HEK293 (cell line): ENCODE measurements at regions not wholly inside any gene's neighbourhood (a gene's known extent, or its start where the extent isn't known, plus 50 kb on each side); places are given as distances from the start of the nearest gene placed in this dataset.

Source experiments
- CTCF ChIA-PET: fragments of 350-600 bp; formaldehyde crosslinking; extraction: SDS; loops from one replicate; lab custom pipeline; 2021; ENCODE audit warnings: antibody characterized with exemption; lab: Yijun Ruan, JAX
- POLR2A ChIA-PET: fragments of 300-600 bp; formaldehyde crosslinking; extraction: SDS; loops from one replicate; lab custom pipeline; 2020; ENCODE audit warnings: antibody characterized with exemption, inconsistent platforms; lab: Yijun Ruan, JAX
- H3K27ac ChIP-seq: fragments of 200-500 bp; sonication (Bioruptor generic); 2 replicates; pipeline ENCODE4 v1.5.1; 2014; ENCODE audit warnings: low read depth, low read length, control low read depth, inconsistent platforms; ENCODE audit errors: extremely low read depth
- H3K36me3 ChIP-seq, 2 experiments: fragments of 200-500 bp in 1 of 2; sonication (Bioruptor generic) in 1 of 2; 1 replicate in 1 of 2; 2 replicates in 1 of 2; pipeline ENCODE4 v1.5.1; 2014 to 2017; ENCODE audit warnings: inconsistent platforms in 2 of 2, low read length in 2 of 2; ENCODE audit not compliant: control insufficient read depth in 2 of 2, insufficient read depth in 1 of 2
- H3K4me1 ChIP-seq: fragments of 200-500 bp; sonication (Bioruptor generic); 2 replicates; pipeline ENCODE4 v1.5.1; 2014; ENCODE audit warnings: mild to moderate bottlenecking, low read length, inconsistent platforms; ENCODE audit not compliant: control insufficient read depth, insufficient read depth
- H3K4me3 ChIP-seq: 2 replicates; pipeline ENCODE4 v1.5.1; 2011; ENCODE audit warnings: low read depth, mild to moderate bottlenecking, control low read depth, low read length, moderate library complexity
- H3K9me3 ChIP-seq: fragments of 200-500 bp; sonication (Bioruptor generic); 2 replicates; pipeline ENCODE4 v1.5.1; 2014; ENCODE audit warnings: low read depth, low read length, inconsistent platforms; ENCODE audit not compliant: control insufficient read depth, insufficient read depth
- BCL6B ChIP-seq: fragments of 450-650 bp; formaldehyde crosslinking; IDR thresholded peaks from 2 replicates; pipeline ENCODE4 v1.5.1; 2017; ENCODE audit warnings: missing biosample characterization, missing genetic modification characterization
- GLI2 ChIP-seq: fragments of 450-650 bp; formaldehyde crosslinking; IDR thresholded peaks from 2 replicates; pipeline ENCODE4; 2017; ENCODE audit warnings: missing biosample characterization, missing genetic modification characterization, low read depth, borderline replicate concordance
- GLIS1 ChIP-seq: fragments of 450-650 bp; formaldehyde crosslinking; IDR thresholded peaks from 2 replicates; pipeline ENCODE4 v1.5.1; 2016; ENCODE audit warnings: missing biosample characterization, missing genetic modification characterization
- KLF7 ChIP-seq: fragments of 450-650 bp; formaldehyde crosslinking; IDR thresholded peaks from 2 replicates; pipeline ENCODE4 v1.5.1; 2016; ENCODE audit warnings: missing biosample characterization, missing genetic modification characterization, borderline replicate concordance
- REPIN1 ChIP-seq: fragments of 450-650 bp; formaldehyde crosslinking; IDR thresholded peaks from 2 replicates; pipeline ENCODE4 v1.5.1; 2017; ENCODE audit warnings: missing biosample characterization, missing genetic modification characterization, low read depth
- TSHZ1 ChIP-seq: fragments of 450-650 bp; formaldehyde crosslinking; IDR thresholded peaks from 2 replicates; pipeline ENCODE4 v1.5.1; 2016; ENCODE audit warnings: missing biosample characterization, missing genetic modification characterization, borderline replicate concordance
- ZNF112 ChIP-seq: fragments of 450-650 bp; formaldehyde crosslinking; IDR thresholded peaks from 2 replicates; pipeline ENCODE4 v1.5.0; 2017; ENCODE audit warnings: missing biosample characterization, missing genetic modification characterization
- ZNF175 ChIP-seq: fragments of 450-650 bp; formaldehyde crosslinking; IDR thresholded peaks from 2 replicates; pipeline ENCODE4 v1.5.1; 2016; ENCODE audit warnings: missing biosample characterization, missing genetic modification characterization
- ZNF223 ChIP-seq: fragments of 450-650 bp; formaldehyde crosslinking; IDR thresholded peaks from 2 replicates; pipeline ENCODE4 v1.5.1; 2016; ENCODE audit warnings: missing biosample characterization, missing genetic modification characterization
- ZNF26 ChIP-seq: fragments of 450-650 bp; formaldehyde crosslinking; IDR thresholded peaks from 2 replicates; pipeline ENCODE4 v1.5.1; 2016; ENCODE audit warnings: missing biosample characterization, missing genetic modification characterization
- ZNF664 ChIP-seq: fragments of 450-650 bp; formaldehyde crosslinking; IDR thresholded peaks from 2 replicates; pipeline ENCODE4 v1.5.1; 2016; ENCODE audit warnings: missing biosample characterization, missing genetic modification characterization
- ZNF76 ChIP-seq: fragments of 450-650 bp; formaldehyde crosslinking; IDR thresholded peaks from 2 replicates; pipeline ENCODE4; 2016; ENCODE audit warnings: low read depth, missing biosample characterization, missing genetic modification characterization, borderline replicate concordance
- ZSCAN18 ChIP-seq: fragments of 450-650 bp; formaldehyde crosslinking; IDR thresholded peaks from 2 replicates; pipeline ENCODE4 v1.5.1; 2016; ENCODE audit warnings: missing biosample characterization, missing genetic modification characterization
- ZXDB ChIP-seq: fragments of 450-650 bp; formaldehyde crosslinking; IDR thresholded peaks from 2 replicates; pipeline ENCODE4 v1.5.1; 2016; ENCODE audit warnings: missing biosample characterization, missing genetic modification characterization
- TF ChIP-seq, protein P1 (sequence below): fragments of 450-650 bp; formaldehyde crosslinking; IDR thresholded peaks from 2 replicates; pipeline ENCODE4 v1.5.1; 2016; ENCODE audit warnings: missing biosample characterization, missing genetic modification characterization

DNA sequence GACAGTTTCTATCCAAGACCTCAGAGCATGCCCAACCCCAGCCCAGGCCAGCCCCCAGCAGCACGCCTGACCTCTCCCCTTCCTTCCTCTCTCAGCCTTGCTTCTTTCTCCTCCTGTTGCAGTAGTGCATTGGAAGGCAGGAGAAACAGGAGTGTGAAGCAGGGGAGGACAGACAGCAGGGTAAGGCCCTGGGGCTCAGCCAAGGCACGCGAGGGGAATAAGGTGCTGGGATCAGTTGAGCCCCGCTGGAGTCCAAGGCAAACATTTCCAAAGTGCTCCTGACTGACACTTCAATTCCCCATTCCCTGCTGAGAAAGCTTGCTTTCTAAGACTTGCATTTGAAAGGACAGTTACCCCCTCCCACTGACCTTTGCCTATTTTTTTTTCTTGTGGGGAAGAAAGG, 73.1 kb upstream of the OLFM4 start:
- H3K27ac ChIP-seq, result no peak overlapping the region

GRCh38 chr13:52954838-52955237, 73.8 kb upstream of the OLFM4 start:
- ChIA-PET CTCF (interaction anchor here (0.6 to 1.6 kb wide), 2 partner anchors 13 to 187 kb away, joined by 4 to 12 read pairs; no protein-coding TSS in a partner anchor), POLR2A (no interaction called here)
- H3K9me3 ChIP-seq, result no peaks in the 10 kb centered on the region
- no peaks in the 10 kb centered on the region for H3K4me1 ChIP-seq
- H3K27ac ChIP-seq, result no peak overlapping the region
- no peaks in the 10 kb centered on the region for H3K36me3 ChIP-seq
- no peak overlapping the region for H3K4me3 ChIP-seq
- TF ChIP-seq REPIN1 (tag by site-specific recombination) (no peak), GLIS1 (0 out of 2 replicates have a peak, but pooled peaks have one; percentile 6), BCL6B (no peak), KLF7 (tag by site-specific recombination) (no peak)

More for the DNA sequence above, 73.1 kb upstream of the OLFM4 start:
- Histone ChIP-seq H3K36me3 (no peaks in the 10 kb centered on the region), H3K4me1 (no peaks in the 10 kb centered on the region), H3K9me3 (no peaks in the 10 kb centered on the region), H3K4me3 (no peak overlapping the region)
- ChIA-PET CTCF (interaction anchor here (0.6 to 1.6 kb wide), 2 partner anchors 13 to 1106 kb away, joined by 3 to 12 read pairs; no protein-coding TSS in a partner anchor), POLR2A (no interaction called here)
- no peak for TF ChIP-seq ZNF223 (tag by site-specific recombination)
- no peak for TF ChIP-seq ZNF112 (tag by site-specific recombination)

DNA sequence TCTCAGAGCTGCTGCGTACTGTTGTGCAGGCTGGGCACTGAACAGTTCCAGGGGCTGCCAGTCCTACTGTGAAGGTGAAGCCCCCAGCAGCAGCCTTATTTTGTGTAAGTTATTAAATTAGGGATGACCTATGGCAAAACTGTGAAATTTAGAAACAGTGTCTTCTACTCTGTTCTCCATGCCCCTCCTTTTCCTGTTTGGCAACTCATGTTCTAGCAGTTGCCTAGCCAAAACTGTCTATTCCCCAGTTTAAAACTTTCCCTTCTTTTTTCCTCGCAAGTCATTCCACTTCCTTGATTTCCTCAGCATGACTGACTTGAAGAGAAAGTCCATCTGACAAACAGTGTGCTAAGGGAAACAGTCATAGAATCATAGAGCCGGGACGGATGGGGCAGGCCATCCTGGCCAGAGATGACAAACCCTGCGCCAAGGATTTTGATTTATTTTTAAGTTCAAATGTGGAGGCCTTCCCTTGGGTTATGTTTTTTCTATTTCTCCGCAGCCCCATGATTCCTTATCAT, 78.1 kb upstream of the OLFM4 start:
- TF ChIP-seq TSHZ1 (no peak), ZNF175 (tag by site-specific recombination) (no peak)
- CTCF ChIA-PET, result interaction anchor here (0.7 kb wide), 1 partner anchor 342 kb away, joined by 3 read pairs; no protein-coding TSS in a partner anchor
- H3K9me3 ChIP-seq, result no peaks in the 10 kb centered on the region
- H3K36me3 ChIP-seq, result no peaks in the 10 kb centered on the region
- H3K27ac ChIP-seq, result no peak overlapping the region
- no peaks in the 10 kb centered on the region for H3K4me1 ChIP-seq
- POLR2A ChIA-PET, result no interaction called here
- no peak overlapping the region for H3K4me3 ChIP-seq

DNA sequence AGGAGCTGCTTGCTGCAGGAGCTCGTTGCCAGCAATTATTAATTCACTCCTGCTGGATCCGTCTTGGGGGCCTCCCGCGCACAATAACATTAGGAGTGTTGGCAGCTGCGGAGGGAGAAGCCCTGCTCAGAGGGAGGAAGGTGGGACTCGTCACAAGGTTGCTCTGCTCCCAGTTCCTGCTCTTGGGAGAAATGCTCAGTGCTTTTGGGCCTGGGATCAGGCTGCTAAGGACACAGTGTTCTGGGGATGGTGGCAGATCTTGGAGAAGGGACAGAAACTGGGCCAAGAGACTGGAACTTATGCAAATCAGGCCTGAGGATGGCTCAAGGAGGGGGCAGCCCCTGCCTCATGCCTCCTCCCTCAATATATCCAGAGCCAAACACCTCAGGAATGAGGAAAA, 78.9 kb upstream of the OLFM4 start:
- Histone ChIP-seq H3K9me3 (no peaks in the 10 kb centered on the region), H3K36me3 (no peaks in the 10 kb centered on the region), H3K4me3 (no peak overlapping the region), H3K4me1 (no peaks in the 10 kb centered on the region), H3K27ac (no peak overlapping the region)
- ChIA-PET CTCF (interaction anchor here (0.7 kb wide), 3 partner anchors 21 to 478 kb away, joined by 3 read pairs; no protein-coding TSS in a partner anchor), POLR2A (no interaction called here)
- TF ChIP-seq ZNF664 (tag by site-specific recombination) (no peak), GLI2 (tag by site-specific recombination) (no peak), ZXDB (tag by site-specific recombination) (no peak), ZSCAN18 (no peak), ZNF76 (tag by site-specific recombination) (no peak), ZNF26 (tag by site-specific recombination) (no peak)
- TF ChIP-seq, protein P1, sequence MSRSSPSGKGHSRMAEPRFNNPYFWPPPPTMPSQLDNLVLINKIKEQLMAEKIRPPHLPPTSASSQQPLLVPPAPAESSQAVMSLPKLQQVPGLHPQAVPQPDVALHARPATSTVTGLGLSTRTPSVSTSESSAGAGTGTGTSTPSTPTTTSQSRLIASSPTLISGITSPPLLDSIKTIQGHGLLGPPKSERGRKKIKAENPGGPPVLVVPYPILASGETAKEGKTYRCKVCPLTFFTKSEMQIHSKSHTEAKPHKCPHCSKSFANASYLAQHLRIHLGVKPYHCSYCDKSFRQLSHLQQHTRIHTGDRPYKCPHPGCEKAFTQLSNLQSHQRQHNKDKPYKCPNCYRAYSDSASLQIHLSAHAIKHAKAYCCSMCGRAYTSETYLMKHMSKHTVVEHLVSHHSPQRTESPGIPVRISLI (tag by site-specific recombination), result no peak
